SK-N-SH (cell line): ENCODE measurements at regions not wholly inside any gene's neighbourhood (a gene's known extent, or its start where the extent isn't known, plus 50 kb on each side); places are given as distances from the start of the nearest gene placed in this dataset.

Experiments used
- CTCF ChIA-PET: fragments of 300-600, 350-600 bp; formaldehyde crosslinking; extraction: SDS; loops from one replicate; lab custom pipeline; 2021; lab: Yijun Ruan, JAX
- POLR2A ChIA-PET: fragments of 350-600 bp; sonication (Branson Sonifier 250); formaldehyde crosslinking; extraction: SDS; loops from one replicate; lab custom pipeline; 2020; ENCODE audit warnings: antibody characterized with exemption, inconsistent platforms; lab: Yijun Ruan, JAX
- DNase-seq: peaks from one replicate; pipeline ENCODE4 v3.0.0; 2012
- H2AFZ ChIP-seq: fragments of 200-600 bp; sonication (generic); 2 replicates; pipeline ENCODE4 v1.8.1; 2016; ENCODE audit warnings: antibody characterized with exemption, mild to moderate bottlenecking, low read depth
- H3F3A ChIP-seq: fragments of 200-600 bp; sonication (generic); replicated peaks from 2 replicates; pipeline ENCODE3; 2016; ENCODE audit warnings: antibody characterized with exemption, mild to moderate bottlenecking; ENCODE audit not compliant: insufficient read depth
- H3K27ac ChIP-seq, 2 experiments: fragments of 200-500 bp in 1 of 2; fragments of 200-600 bp in 1 of 2; sonication (Bioruptor generic) in 1 of 2; sonication (generic), shearing (Covaris generic) in 1 of 2; 2 replicates each; pipeline versions ENCODE4 v1.5.1 to v1.6.1; 2014 to 2016; ENCODE audit warnings: low read depth in 2 of 2, inconsistent platforms in 1 of 2, low read length in 1 of 2, mild to moderate bottlenecking in 1 of 2, mixed read lengths in 1 of 2
- H3K27me3 ChIP-seq: fragments of 200-600 bp; sonication (generic), shearing (Covaris generic); 2 replicates; pipeline ENCODE4 v1.6.1; 2016; ENCODE audit warnings: mixed run types; ENCODE audit not compliant: insufficient read depth
- H3K36me3 ChIP-seq, 2 experiments: fragments of 200-500 bp in 1 of 2; fragments of 200-600 bp in 1 of 2; sonication (Bioruptor generic) in 1 of 2; sonication (generic) in 1 of 2; replicated peaks in 1 of 2; 2 replicates each; pipeline versions ENCODE3 to v1.5.1; 2014 to 2016; ENCODE audit warnings: low read length in 1 of 2, mild to moderate bottlenecking in 1 of 2; ENCODE audit not compliant: insufficient read depth in 2 of 2, control insufficient read depth in 1 of 2
- H3K4me1 ChIP-seq, 2 experiments: fragments of 200-500 bp in 1 of 2; fragments of 200-600 bp in 1 of 2; sonication (Bioruptor generic) in 1 of 2; sonication (generic), shearing (Covaris generic) in 1 of 2; 2 replicates each; pipeline versions ENCODE4 v1.5.1 to v1.6.1; 2014 to 2016; ENCODE audit warnings: low read depth in 1 of 2, low read length in 1 of 2, mixed run types in 1 of 2; ENCODE audit not compliant: insufficient read depth in 2 of 2, control insufficient read depth in 1 of 2
- H3K4me2 ChIP-seq: fragments of 200-600 bp; sonication (generic), shearing (Covaris generic); 2 replicates; pipeline ENCODE4 v1.6.1; 2017; ENCODE audit warnings: mixed run types
- H3K4me3 ChIP-seq, 2 experiments: fragments of 200-500 bp in 1 of 2; fragments of 200-600 bp in 1 of 2; sonication (Bioruptor generic) in 1 of 2; sonication (generic), shearing (Covaris generic) in 1 of 2; 2 replicates each; pipeline versions ENCODE4 v1.5.1 to v1.8.1; 2014 to 2016; ENCODE audit warnings: low read depth in 2 of 2, inconsistent platforms in 1 of 2, low read length in 1 of 2, mild to moderate bottlenecking in 1 of 2, mixed read lengths in 1 of 2, moderate library complexity in 1 of 2
- H3K79me2 ChIP-seq: fragments of 200-600 bp; sonication (generic); 2 replicates; pipeline ENCODE4 v1.8.1; 2017; ENCODE audit warnings: mild to moderate bottlenecking; ENCODE audit not compliant: insufficient read depth
- H3K9ac ChIP-seq: fragments of 200-600 bp; sonication (generic); 2 replicates; pipeline ENCODE4 v1.6.1; 2017; ENCODE audit warnings: mixed run types
- H3K9me2 ChIP-seq: fragments of 200-600 bp; sonication (generic); 2 replicates; pipeline ENCODE4 v1.6.1; 2017; ENCODE audit warnings: mixed run types
- H3K9me3 ChIP-seq: fragments of 200-600 bp; sonication (generic); 2 replicates; pipeline ENCODE4 v1.6.1; 2017; ENCODE audit warnings: mixed run types, mild to moderate bottlenecking, moderate library complexity
- H4K20me1 ChIP-seq: fragments of 200-600 bp; sonication (generic); 2 replicates; pipeline ENCODE4 v1.6.1; 2017; ENCODE audit warnings: mild to moderate bottlenecking, mixed run types; ENCODE audit not compliant: insufficient read depth
- EP300 ChIP-seq, 2 experiments: IDR thresholded peaks; 2 replicates each; pipeline versions ENCODE4 v1.4.0 to v1.6.1; 2012; ENCODE audit warnings: borderline replicate concordance in 1 of 2, low read depth in 1 of 2, low read length in 1 of 2
- EZH2phosphoT487 ChIP-seq: fragments of 200-600 bp; sonication (generic); IDR thresholded peaks from 2 replicates; pipeline ENCODE4 v1.6.1; 2017; ENCODE audit warnings: low read depth, mixed run types, mild to moderate bottlenecking, antibody characterized with exemption, moderate library complexity, borderline replicate concordance
- FOXJ3 ChIP-seq: sonication (generic); formaldehyde crosslinking; IDR thresholded peaks from 2 replicates; pipeline ENCODE4 v1.5.1; 2020; ENCODE audit warnings: mild to moderate bottlenecking, missing genetic modification reagents
- FOXM1 ChIP-seq: IDR thresholded peaks from 2 replicates; pipeline ENCODE4 v1.4.0; 2012; ENCODE audit warnings: low read depth, mild to moderate bottlenecking
- IRF3 ChIP-seq: fragments of 150-350 bp; IDR thresholded peaks from 2 replicates; pipeline ENCODE4 v1.6.1; 2016; ENCODE audit warnings: mild to moderate bottlenecking, low read depth, low read length
- JUND ChIP-seq: IDR thresholded peaks from 2 replicates; pipeline ENCODE4 v1.4.0; 2012
- MAX ChIP-seq: IDR thresholded peaks from 2 replicates; pipeline ENCODE4 v1.4.0; 2012; ENCODE audit warnings: low read depth
- MXI1 ChIP-seq: IDR thresholded peaks from 2 replicates; pipeline ENCODE4 v1.6.1; 2012; ENCODE audit warnings: mild to moderate bottlenecking, low read depth, low read length, improper control_type of control experiment
- NFIC ChIP-seq: IDR thresholded peaks from 2 replicates; pipeline ENCODE4 v1.4.0; 2012; ENCODE audit warnings: borderline replicate concordance
- NRF1 ChIP-seq: IDR thresholded peaks from 2 replicates; pipeline ENCODE4 v1.6.1; 2012; ENCODE audit warnings: low read depth, mild to moderate bottlenecking, low read length
- RCOR1 ChIP-seq: fragments of 150-350 bp; IDR thresholded peaks from 2 replicates; pipeline ENCODE4 v1.6.1; 2017; ENCODE audit warnings: antibody characterized with exemption, low read length
- REST ChIP-seq: IDR thresholded peaks from 2 replicates; pipeline ENCODE4 v1.6.1; 2012; ENCODE audit warnings: mild to moderate bottlenecking, low read depth, low read length, moderate library complexity
- RXRA ChIP-seq: IDR thresholded peaks from 2 replicates; pipeline ENCODE4 v1.4.0; 2012; ENCODE audit warnings: low read depth, mild to moderate bottlenecking, borderline replicate concordance
- SIN3A ChIP-seq: IDR thresholded peaks from 2 replicates; pipeline ENCODE4 v1.6.1; 2012; ENCODE audit warnings: low read depth, mild to moderate bottlenecking, low read length, moderate library complexity, borderline replicate concordance
- SMC3 ChIP-seq: IDR thresholded peaks from 2 replicates; pipeline ENCODE4 v1.6.1; 2012; ENCODE audit warnings: low read depth, low read length, improper control_type of control experiment
- TAF1 ChIP-seq: IDR thresholded peaks from 2 replicates; pipeline ENCODE4 v1.6.1; 2012; ENCODE audit warnings: low read depth, mild to moderate bottlenecking, low read length, moderate library complexity, borderline replicate concordance
- USF1 ChIP-seq: IDR thresholded peaks from 2 replicates; pipeline ENCODE4 v1.4.0; 2012; ENCODE audit warnings: low read depth, borderline replicate concordance
- YY1 ChIP-seq: IDR thresholded peaks from 2 replicates; pipeline ENCODE4 v1.4.0; 2012; ENCODE audit warnings: low read depth, mild to moderate bottlenecking
- ZBTB33 ChIP-seq: IDR thresholded peaks from 2 replicates; pipeline ENCODE4 v1.4.0; 2012; ENCODE audit warnings: low read depth, borderline replicate concordance
- WGBS: methylation state at CpG from one replicate; pipeline ENCODE4 v1.1.6; 2017; ENCODE audit warnings: low lambda C conversion rate; 5-methylcytosine and 5-hydroxymethylcytosine counted together

GRCh38 chr5:125244531-125244930 is 498.1 kb upstream of the ZNF608 start:
- Histone ChIP-seq H4K20me1 (no peaks in the 10 kb centered on the region), H3K27ac (no peak overlapping the region), H3K79me2 (no peaks in the 10 kb centered on the region), H3K4me2 (no peak overlapping the region), H2AFZ (no peak overlapping the region), H3K27me3 (no peaks in the 10 kb centered on the region), H3F3A (no peaks in the 10 kb centered on the region), H3K9me2 (no peaks in the 10 kb centered on the region), H3K9me3 (peaks cover 5% of the 10 kb centered on the region; the same call in 1 of the 2 replicates), H3K36me3 (no peaks in the 10 kb centered on the region), H3K4me1 (no peaks in the 10 kb centered on the region), H3K4me3 (no peak overlapping the region), H3K9ac (no peak overlapping the region)
- WGBS, result 83% methylated on average over 2 of the region's 2 CpGs
- TF ChIP-seq TAF1, result no peak
- TF ChIP-seq FOXJ3 (CRISPR knock-in tag), result no peak
- TF ChIP-seq ZBTB33, result no peak
- no peak for TF ChIP-seq EP300 (IDR thresholded peaks at IDR 0.05; ENCODE audit: borderline replicate concordance in 1 of 2, low read depth in 1 of 2, low read length in 1 of 2)
- no peak for TF ChIP-seq EZH2phosphoT487
- no peak for TF ChIP-seq SMC3
- TF ChIP-seq JUND, result no peak
- TF ChIP-seq NFIC, result no peak
- no peak for TF ChIP-seq NRF1
- no peak for TF ChIP-seq RCOR1
- no peak for TF ChIP-seq MXI1
- TF ChIP-seq RXRA, result no peak
- no peak for TF ChIP-seq MAX
- ChIA-PET CTCF (no interaction called here), POLR2A (no interaction called here)
- DNase-seq, result no peak

- Histone ChIP-seq H3K9ac (no peak overlapping the region), H3K27me3 (no peaks in the 10 kb centered on the region), H3K4me1 (no peaks in the 10 kb centered on the region), H3K79me2 (no peaks in the 10 kb centered on the region), H4K20me1 (no peaks in the 10 kb centered on the region), H3K4me2 (no peak overlapping the region), H3K27ac (no peak overlapping the region), H3K9me3 (peaks cover 5% of the 10 kb centered on the region; the same call in 1 of the 2 replicates), H3K36me3 (no peaks in the 10 kb centered on the region), H3K9me2 (no peaks in the 10 kb centered on the region), H2AFZ (no peak overlapping the region), H3F3A (no peaks in the 10 kb centered on the region), H3K4me3 (no peak overlapping the region)
- ChIA-PET POLR2A (no interaction called here), CTCF (no interaction called here)
- no peak for DNase-seq
- 67% methylated on average over 3 of the region's 4 CpGs for WGBS
- TF ChIP-seq SIN3A, result no peak
- no peak for TF ChIP-seq IRF3
- TF ChIP-seq USF1, result no peak
- TF ChIP-seq YY1, result no peak
- TF ChIP-seq FOXM1, result no peak
- TF ChIP-seq REST, result no peak
- TF ChIP-seq FOXJ3 (CRISPR knock-in tag), result no peak
- TF ChIP-seq, all 33 proteins: peak for 0
Measured at GRCh38 chr5:125245216-125245615, 498.8 kb upstream of the ZNF608 start.
